ENCODE measurements at regions not wholly inside any gene's neighbourhood (a gene's known extent, or its start where the extent isn't known, plus 50 kb on each side); places are given as distances from the start of the nearest gene placed in this dataset.

GRCh38 chr16:86878236-86879080, 300.1 kb downstream of the FOXL1 start:
- TF ChIP-seq, protein P1, sequence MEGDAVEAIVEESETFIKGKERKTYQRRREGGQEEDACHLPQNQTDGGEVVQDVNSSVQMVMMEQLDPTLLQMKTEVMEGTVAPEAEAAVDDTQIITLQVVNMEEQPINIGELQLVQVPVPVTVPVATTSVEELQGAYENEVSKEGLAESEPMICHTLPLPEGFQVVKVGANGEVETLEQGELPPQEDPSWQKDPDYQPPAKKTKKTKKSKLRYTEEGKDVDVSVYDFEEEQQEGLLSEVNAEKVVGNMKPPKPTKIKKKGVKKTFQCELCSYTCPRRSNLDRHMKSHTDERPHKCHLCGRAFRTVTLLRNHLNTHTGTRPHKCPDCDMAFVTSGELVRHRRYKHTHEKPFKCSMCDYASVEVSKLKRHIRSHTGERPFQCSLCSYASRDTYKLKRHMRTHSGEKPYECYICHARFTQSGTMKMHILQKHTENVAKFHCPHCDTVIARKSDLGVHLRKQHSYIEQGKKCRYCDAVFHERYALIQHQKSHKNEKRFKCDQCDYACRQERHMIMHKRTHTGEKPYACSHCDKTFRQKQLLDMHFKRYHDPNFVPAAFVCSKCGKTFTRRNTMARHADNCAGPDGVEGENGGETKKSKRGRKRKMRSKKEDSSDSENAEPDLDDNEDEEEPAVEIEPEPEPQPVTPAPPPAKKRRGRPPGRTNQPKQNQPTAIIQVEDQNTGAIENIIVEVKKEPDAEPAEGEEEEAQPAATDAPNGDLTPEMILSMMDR (IDR thresholded peaks at IDR 0.05; ENCODE audit: borderline replicate concordance, extremely low read depth, insufficient read depth): no peak
- intact Hi-C loops (cut with DNase I): no loop called here
- peaks cover 0 to 3% (median 0%) of the 10 kb centered on the region in 3 donors for H3K4me1 ChIP-seq (ENCODE audit: control insufficient read depth in 2 of 3, insufficient read depth in 2 of 3, low read depth in 1 of 3, low read length in 3 of 3)
- peaks cover 2% of the 10 kb centered on the region for H3K27me3 ChIP-seq (ENCODE audit: control insufficient read depth, insufficient read depth, low read length)
- H3K9ac ChIP-seq (ENCODE audit: low read length in 3 of 3): no peak overlapping the region
- H3K4me3 ChIP-seq (ENCODE audit: low read length in 3 of 3): no peak overlapping the region
- H3K27ac ChIP-seq (ENCODE audit: low read depth in 2 of 2, low read length in 2 of 2): no peak overlapping the region
- peaks cover 0 to 2% (median 0%) of the 10 kb centered on the region in 3 donors for H3K9me3 ChIP-seq (ENCODE audit: control insufficient read depth in 2 of 3, insufficient read depth in 1 of 3, low read length in 3 of 3)
- FAIRE-seq (no peak), DNase-seq (peak in 2 of 5 donors; percentile 43 to 69)
- no peaks in the 10 kb centered on the region for H3K36me3 ChIP-seq (ENCODE audit: control insufficient read depth in 2 of 3, insufficient read depth in 3 of 3, low read length in 3 of 3)

GRCh38 chr16:86879268-86879667, 300.9 kb downstream of the FOXL1 start:
- H3K9me3 ChIP-seq (ENCODE audit: control insufficient read depth in 2 of 3, insufficient read depth in 1 of 3, low read length in 3 of 3): no peaks in the 10 kb centered on the region
- intact Hi-C loops (cut with DNase I): no loop called here
- H3K4me1 ChIP-seq (ENCODE audit: control insufficient read depth in 2 of 3, insufficient read depth in 2 of 3, low read depth in 1 of 3, low read length in 3 of 3): peaks cover 0 to 3% (median 0%) of the 10 kb centered on the region in 3 donors
- H3K27me3 ChIP-seq (ENCODE audit: control insufficient read depth, insufficient read depth, low read length): peaks cover 2% of the 10 kb centered on the region
- H3K36me3 ChIP-seq (ENCODE audit: control insufficient read depth in 2 of 3, insufficient read depth in 3 of 3, low read length in 3 of 3): no peaks in the 10 kb centered on the region
- H3K4me3 ChIP-seq (ENCODE audit: low read length in 3 of 3): no peak overlapping the region
- no peak overlapping the region for H3K9ac ChIP-seq (ENCODE audit: low read length in 3 of 3)
- no peak for DNase-seq
- no peak overlapping the region for H3K27ac ChIP-seq (ENCODE audit: low read depth in 2 of 2, low read length in 2 of 2)
- TF ChIP-seq, protein P1 (IDR thresholded peaks at IDR 0.05; ENCODE audit: borderline replicate concordance, extremely low read depth, insufficient read depth): no peak
- FAIRE-seq: no peak

- intact Hi-C loops (cut with DNase I): no loop called here
- Histone ChIP-seq H3K27me3 (ENCODE audit: control insufficient read depth, insufficient read depth, low read length) (peaks cover 2% of the 10 kb centered on the region), H3K4me1 (ENCODE audit: control insufficient read depth in 2 of 3, insufficient read depth in 2 of 3, low read depth in 1 of 3, low read length in 3 of 3) (peaks cover 0 to 3% (median 0%) of the 10 kb centered on the region in 3 donors), H3K36me3 (ENCODE audit: control insufficient read depth in 2 of 3, insufficient read depth in 3 of 3, low read length in 3 of 3) (no peaks in the 10 kb centered on the region), H3K9ac (ENCODE audit: low read length in 3 of 3) (no peak overlapping the region), H3K9me3 (ENCODE audit: control insufficient read depth in 2 of 3, insufficient read depth in 1 of 3, low read length in 3 of 3) (no peaks in the 10 kb centered on the region), H3K27ac (ENCODE audit: low read depth in 2 of 2, low read length in 2 of 2) (no peak overlapping the region), H3K4me3 (ENCODE audit: low read length in 3 of 3) (no peak overlapping the region)
- FAIRE-seq: no peak
- TF ChIP-seq, protein P1 (IDR thresholded peaks at IDR 0.05; ENCODE audit: borderline replicate concordance, extremely low read depth, insufficient read depth): no peak
- DNase-seq: no peak
Measured at GRCh38 chr16:86880316-86881117, 302.2 kb downstream of the FOXL1 start.

Measured in kidney (tissue), 13 donors.